Stimulated activated naive CD4-positive, alpha-beta T cell (primary cell): ENCODE measurements at regions not wholly inside any gene's neighbourhood (a gene's known extent, or its start where the extent isn't known, plus 50 kb on each side); places are given as distances from the start of the nearest gene placed in this dataset.

Source experiments
- DNase-seq, 6 experiments: peaks; one replicate each; lab custom pipeline; 2025; lab: John Stamatoyannopoulos, UW

DNA sequence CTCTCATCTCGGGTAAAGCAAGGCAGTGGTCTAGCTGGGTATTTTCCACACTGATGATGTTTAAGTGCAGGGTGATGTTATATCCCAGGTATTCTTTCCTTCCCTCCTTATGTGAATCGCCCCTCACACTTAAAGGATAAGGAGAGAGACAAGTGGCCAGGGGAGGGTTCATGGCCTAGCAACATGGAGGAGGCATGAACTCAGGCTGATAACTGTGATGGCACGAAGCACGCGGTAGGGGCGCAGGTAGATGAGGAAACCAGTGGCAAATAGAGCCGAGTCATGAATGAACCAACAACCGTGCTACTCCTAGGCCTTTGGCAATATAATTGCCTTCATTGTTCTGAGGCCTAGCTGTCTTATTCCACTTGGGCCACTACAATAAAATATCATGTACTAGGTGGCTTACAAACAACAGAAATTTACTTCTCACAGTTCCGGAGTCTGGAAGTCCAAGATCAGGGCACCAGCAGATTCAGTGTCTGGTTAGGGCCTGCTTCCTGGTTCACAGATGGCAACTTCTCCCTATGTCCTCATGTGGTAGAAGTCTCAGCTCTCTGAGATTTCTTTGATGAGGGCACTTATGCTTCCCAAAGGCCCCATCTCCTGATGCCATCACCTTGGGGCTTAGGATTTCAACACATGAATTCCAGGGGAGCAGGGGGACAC is 56.0 kb upstream of the PIK3CG start:
- DNase-seq, result no peak

DNA sequence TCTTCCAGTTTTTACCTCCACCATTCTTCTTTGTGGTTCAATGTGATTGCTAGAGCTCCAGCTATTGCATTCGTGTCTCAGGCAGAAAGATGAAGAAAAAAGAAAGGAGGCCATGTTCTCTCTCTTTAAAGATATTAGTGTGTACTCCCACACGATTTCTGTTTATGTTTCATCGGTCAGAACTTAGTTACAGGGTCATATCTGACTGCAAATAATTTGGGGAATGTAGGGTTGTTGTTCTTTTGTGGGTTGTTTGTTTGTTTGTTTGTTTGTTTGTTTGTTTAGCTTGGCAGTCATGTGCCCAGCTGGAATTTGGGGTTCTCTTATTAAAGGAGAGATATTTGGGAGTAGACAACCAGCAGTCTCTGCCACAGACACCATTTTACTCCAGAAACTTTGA is 53.6 kb upstream of the PIK3CG start:
- DNase-seq, result no peak

DNA sequence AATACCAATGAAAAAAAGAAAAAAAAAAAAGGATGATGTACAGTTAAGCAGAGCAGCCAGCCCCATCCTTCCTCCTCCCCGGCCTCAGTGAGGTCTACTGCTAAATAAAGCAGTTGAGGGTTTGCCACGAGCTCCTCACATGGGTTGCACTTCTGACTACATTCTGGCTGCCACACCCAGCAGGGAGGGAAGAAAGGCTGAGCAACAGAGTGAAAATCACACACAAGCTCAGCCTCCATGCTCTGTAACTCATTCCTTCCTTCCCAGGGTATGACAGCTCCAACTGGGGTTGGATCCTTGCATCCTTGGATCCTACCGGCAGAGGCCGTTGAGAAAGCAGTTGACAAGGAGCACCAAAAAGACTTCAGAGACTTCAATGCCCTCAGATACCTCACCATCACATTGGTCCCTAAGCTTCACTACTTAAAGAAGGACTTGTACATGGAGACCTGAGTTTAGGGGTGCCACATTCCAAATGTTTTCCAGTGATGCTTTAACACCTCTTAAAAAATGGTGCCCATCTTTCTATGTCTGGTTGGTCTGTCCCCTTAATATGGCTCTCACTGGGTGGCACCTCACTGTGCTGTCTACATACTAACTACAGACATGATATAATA is 52.9 kb upstream of the PIK3CG start:
- no peak for DNase-seq

DNA sequence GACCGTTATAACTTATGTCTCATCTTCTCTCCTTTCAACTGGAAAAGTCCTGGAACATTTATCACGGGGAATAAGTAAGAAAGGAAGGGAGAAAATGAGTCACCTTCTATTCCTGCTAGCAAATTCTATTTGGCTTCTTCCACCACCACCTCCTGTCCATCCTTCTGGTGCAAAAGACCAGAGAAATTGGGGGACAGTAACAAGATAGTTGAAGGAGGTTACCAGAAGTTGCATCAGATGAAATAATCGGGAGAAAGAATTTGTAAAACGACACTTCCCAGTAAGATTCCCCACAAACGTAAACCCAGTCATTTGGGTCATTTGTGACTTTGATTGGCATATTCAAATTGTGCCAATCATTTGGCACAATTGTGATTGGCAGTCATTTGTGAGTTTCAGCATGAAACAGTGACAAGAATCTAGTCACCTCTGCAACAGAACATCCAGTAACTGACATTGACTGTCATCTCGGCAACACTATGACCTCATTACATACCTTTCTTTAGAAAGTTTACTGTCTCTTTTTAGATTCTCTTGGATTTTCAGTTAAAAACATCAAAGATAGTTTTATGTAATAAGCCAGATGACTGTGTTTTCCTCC is 51.3 kb upstream of the PIK3CG start:
- DNase-seq, result no peak

DNA sequence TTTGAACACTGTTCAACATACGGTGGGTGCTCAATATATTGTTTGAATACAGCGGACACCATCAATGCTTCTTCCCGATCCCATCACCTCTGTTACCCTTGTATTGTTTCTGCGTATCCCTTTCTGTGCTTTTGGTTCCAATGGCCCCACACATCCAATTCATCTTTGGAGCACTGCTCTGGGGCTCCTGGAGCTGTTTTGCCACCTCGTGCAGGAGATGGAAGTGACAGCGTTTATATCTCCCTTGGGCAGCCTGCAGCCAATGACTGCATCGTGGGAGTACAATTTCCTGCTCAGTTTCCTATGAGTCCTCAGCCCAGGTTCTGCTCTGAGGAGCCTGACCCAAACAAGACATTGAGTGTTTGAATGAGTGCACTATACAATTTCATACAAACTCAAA is 50.2 kb upstream of the PIK3CG start:
- DNase-seq, result no peak
